SJCRH30 (cell line): ENCODE measurements at regions not wholly inside any gene's neighbourhood (a gene's known extent, or its start where the extent isn't known, plus 50 kb on each side); places are given as distances from the start of the nearest gene placed in this dataset.

Source experiments
- DNase-seq, 2 experiments: peaks; one replicate each; pipeline ENCODE4 v3.0.0-alpha.2; 2015 to 2020
- H3K27ac ChIP-seq: fragments of 250-450 bp; sonication (Bioruptor Pico); 2 replicates; pipeline ENCODE4 v1.5.1; 2020; ENCODE audit warnings: mild to moderate bottlenecking, moderate library complexity
- H3K27me3 ChIP-seq: fragments of 250-450 bp; sonication (Bioruptor Pico); 2 replicates; pipeline ENCODE4 v1.5.1; 2020; ENCODE audit warnings: mild to moderate bottlenecking, moderate library complexity
- H3K36me3 ChIP-seq: fragments of 250-450 bp; sonication (Bioruptor Pico); 2 replicates; pipeline ENCODE4 v1.5.1; 2020; ENCODE audit warnings: mild to moderate bottlenecking, moderate library complexity
- H3K4me1 ChIP-seq: fragments of 250-450 bp; sonication (Bioruptor Pico); 2 replicates; pipeline ENCODE4 v1.5.1; 2020; ENCODE audit warnings: mild to moderate bottlenecking, moderate library complexity
- H3K4me3 ChIP-seq: fragments of 250-450 bp; sonication (Bioruptor Pico); 2 replicates; pipeline ENCODE4 v1.5.1; 2020; ENCODE audit warnings: mild to moderate bottlenecking, moderate library complexity
- H3K9me3 ChIP-seq: fragments of 250-450 bp; sonication (Bioruptor Pico); replicated peaks from 2 replicates; pipeline ENCODE4 v1.5.1; 2020; ENCODE audit warnings: mild to moderate bottlenecking, moderate library complexity

DNA sequence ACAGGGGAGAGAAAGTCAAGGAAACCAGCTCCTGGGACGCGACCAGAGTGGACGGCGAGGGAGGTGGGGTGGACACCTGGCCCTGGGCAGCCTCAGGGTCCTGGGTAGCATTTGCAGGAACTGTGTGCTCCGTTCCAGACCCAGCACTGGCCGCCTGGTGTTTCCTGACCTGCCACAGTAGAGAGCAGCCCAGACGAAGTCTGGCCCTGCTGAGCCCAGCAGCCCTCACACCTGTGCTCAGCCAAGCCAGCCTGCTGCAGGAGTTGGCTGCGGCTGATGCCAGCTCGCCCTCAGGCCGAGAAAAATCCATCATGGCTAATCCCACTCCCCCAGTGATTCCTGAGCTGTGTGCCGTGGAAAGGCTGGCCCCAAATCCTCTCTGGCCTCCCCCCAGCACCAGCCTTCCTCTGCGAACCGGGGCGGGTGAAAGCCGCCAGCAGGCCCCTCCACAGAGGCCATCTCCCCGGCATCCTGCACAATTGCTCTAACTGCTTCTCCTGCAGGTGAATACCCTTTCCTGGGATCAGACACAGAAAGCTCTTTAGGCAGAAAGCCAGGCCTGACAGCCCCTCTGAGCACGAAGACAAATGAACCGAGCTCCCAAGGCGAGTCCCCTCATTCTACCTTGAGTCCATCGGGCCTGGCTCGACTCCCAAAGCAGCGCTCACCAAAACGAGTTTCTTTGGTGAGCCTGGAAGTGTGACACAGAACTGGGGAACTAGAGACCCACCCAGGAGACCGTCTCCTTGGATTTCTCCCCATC lies 88.6 kb downstream of the RTL6 start:
- H3K4me1 ChIP-seq: no peaks in the 10 kb centered on the region
- no peak overlapping the region for H3K27ac ChIP-seq
- H3K36me3 ChIP-seq: no peaks in the 10 kb centered on the region
- no peaks in the 10 kb centered on the region for H3K9me3 ChIP-seq
- DNase-seq: no peak
- H3K4me3 ChIP-seq: no peak overlapping the region
- peaks cover 11% of the 10 kb centered on the region; the same call in 1 of the 2 replicates for H3K27me3 ChIP-seq

DNA sequence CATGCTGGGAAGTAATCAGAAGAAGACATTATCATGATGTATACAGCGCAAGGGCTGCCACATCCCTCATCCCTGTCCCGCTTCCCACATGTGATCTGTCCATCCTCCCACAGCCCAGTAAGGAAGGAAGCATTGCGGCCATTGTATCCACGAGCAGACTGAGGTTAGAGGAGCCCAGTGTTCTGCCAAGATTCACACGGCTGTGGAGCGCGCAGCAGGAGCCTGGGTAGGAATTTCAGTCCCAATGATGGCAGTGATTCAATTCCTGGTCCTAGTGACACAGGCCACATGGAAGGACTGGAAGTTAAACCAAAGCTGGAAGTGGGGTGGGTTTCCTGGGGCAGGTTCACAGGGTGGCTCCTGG lies 89.2 kb downstream of the RTL6 start:
- H3K9me3 ChIP-seq: no peaks in the 10 kb centered on the region
- DNase-seq: no peak
- no peak overlapping the region for H3K27ac ChIP-seq
- no peak overlapping the region for H3K4me3 ChIP-seq
- no peaks in the 10 kb centered on the region for H3K36me3 ChIP-seq
- peaks cover 11% of the 10 kb centered on the region; the same call in 1 of the 2 replicates for H3K27me3 ChIP-seq
- H3K4me1 ChIP-seq: no peaks in the 10 kb centered on the region

DNA sequence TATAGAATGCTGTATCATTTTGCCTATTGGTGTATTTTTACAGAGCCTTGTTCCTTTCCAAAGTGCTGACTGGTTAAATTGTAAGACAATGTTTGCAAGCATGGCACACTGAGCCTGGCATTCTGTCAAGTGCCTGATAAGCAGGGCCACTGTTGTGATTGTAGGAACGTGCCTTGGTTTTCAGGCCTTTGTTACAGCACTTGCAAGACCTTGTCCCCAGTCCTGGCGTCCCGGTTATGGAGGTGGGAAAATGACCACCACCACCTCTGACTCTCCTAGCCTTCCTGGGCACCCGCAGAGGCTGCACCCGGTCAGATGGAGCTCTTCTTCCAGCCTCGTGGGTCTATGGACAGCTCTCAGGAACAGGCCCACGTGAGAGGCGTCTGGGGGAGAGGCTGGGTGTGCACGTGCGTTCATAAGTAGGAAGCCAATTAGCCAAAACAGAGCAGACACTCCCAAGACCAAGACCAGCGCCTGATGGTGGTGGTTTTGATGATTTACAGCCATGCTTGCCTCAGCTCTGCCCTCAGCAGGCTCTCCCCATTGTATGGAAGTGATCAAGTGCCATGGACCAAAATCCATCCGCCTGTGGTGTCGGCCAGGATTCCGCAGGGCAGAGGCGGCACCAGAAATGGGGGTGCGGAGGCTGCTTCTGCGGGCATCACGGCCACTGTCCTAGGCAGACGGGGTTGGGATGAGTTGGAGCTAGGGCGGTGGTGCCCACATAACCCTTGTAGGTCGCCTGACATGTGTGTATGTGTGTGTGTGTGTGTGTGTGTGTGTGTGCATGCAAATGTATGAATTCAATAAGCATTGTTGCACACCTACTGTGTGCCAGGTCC lies 89.8 kb downstream of the RTL6 start:
- H3K36me3 ChIP-seq: no peaks in the 10 kb centered on the region
- peaks cover 11% of the 10 kb centered on the region; the same call in 1 of the 2 replicates for H3K27me3 ChIP-seq
- H3K9me3 ChIP-seq: no peaks in the 10 kb centered on the region
- H3K4me3 ChIP-seq: no peak overlapping the region
- DNase-seq: no peak
- no peak overlapping the region for H3K27ac ChIP-seq
- no peaks in the 10 kb centered on the region for H3K4me1 ChIP-seq

DNA sequence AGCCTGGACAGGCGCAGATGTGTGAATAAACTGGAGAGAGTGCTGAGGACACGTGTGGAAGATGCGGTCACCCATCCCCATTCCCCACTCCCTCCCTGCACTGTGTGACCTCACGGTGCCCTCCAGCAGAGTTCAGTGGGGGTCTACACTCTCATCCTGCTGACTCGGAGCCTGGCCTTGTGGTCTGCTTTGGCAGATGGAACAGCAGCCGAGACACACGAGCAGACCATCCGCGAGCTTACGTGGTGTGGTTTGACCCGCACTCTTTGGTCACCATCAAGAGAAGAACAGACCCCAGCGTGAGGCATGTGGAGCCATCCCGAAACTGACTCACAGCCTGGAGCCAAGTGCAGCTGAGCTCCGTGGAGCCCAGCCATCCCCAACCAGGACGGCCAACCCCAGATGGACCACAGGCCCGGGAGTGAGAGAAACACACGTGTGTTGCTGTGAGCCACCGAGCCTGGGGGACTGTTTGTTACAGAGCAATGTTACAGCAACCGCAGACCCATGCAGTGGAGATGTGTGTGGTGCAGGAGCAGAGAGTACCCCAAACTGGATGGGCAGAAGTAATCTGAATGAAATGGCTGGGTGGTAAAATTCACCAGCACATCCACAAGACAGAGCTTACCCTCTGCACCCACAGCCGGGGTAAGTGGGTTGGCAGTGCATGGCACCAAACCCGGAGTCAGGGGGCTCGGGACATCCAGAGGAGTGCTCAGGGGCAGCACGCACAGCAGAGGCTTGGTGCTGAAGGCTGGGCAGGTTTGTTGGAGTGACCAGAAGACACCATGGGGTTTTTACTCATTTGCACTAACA lies 90.7 kb downstream of the RTL6 start:
- no peak for DNase-seq
- peaks cover 9% of the 10 kb centered on the region; the same call in 1 of the 2 replicates for H3K27me3 ChIP-seq
- H3K27ac ChIP-seq: no peak overlapping the region
- H3K4me1 ChIP-seq: no peaks in the 10 kb centered on the region
- no peaks in the 10 kb centered on the region for H3K36me3 ChIP-seq
- H3K9me3 ChIP-seq: no peaks in the 10 kb centered on the region
- H3K4me3 ChIP-seq: no peak overlapping the region

DNA sequence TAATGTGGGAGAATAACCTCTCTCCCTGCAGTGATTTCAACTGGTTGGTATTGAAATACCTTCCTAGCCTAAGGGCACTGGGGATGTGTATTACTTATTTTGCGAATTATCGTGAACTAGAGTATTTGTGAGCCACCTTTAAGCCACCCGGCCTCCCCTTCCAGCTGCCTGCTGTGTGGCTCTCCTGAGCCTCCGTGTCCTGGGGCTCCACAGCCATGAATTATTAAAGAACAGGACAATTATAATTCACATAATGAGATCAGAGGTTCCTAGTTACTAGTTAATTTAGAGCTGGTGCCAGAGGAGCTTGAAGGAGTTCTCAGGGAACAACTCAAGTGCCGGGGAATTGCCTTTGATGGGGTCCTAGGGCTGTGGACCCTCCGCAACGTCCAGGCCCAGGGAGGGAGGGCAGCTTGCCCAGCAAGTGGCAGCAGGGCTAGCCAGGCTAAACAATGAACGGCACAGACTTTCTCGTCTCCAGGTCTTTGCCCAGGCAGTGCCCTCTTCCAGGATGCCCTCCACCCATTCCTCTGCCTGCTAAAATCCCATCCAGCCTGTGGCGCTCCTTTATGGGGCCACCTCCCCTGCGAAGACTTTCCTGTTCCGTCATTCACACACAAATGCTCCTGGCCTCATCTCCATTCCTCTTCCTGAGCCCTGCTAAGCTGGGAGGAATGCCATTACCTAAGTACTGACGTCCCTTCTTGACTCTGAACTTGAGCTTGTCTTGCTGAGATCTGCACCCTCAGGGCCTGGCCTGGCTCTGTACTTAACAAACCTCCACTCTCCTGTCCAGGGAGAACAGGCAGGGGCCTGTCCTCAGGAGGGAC lies 91.5 kb downstream of the RTL6 start:
- no peak overlapping the region for H3K27ac ChIP-seq
- no peaks in the 10 kb centered on the region for H3K9me3 ChIP-seq
- H3K4me1 ChIP-seq: no peaks in the 10 kb centered on the region
- H3K27me3 ChIP-seq: peaks cover 4% of the 10 kb centered on the region; the same call in 1 of the 2 replicates
- H3K36me3 ChIP-seq: no peaks in the 10 kb centered on the region
- H3K4me3 ChIP-seq: no peak overlapping the region
- DNase-seq: no peak

DNA sequence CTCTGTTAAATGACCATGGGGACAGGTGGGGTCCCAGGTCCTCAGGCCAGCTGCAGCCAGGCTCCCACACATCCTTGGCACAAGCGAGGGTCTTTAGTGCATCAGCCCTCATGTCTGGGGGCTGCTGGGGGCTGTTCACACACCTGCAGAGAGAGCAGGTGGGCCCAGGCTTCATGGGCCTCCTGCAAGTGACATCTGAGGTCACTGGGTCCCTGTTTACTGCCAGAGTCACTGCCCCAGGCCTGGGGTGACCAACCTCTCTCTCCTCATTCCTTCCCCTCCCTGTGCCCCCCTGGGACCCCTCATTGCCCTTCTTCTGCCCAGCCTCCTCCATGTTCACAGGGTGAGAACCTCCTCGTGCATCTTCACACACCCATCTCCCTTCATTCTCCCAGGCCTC lies 92.4 kb downstream of the RTL6 start:
- no peaks in the 10 kb centered on the region for H3K9me3 ChIP-seq
- H3K4me3 ChIP-seq: no peak overlapping the region
- no peaks in the 10 kb centered on the region for H3K36me3 ChIP-seq
- H3K4me1 ChIP-seq: no peaks in the 10 kb centered on the region
- no peak overlapping the region for H3K27ac ChIP-seq
- peaks cover 4% of the 10 kb centered on the region; the same call in 1 of the 2 replicates for H3K27me3 ChIP-seq
- DNase-seq: no peak

DNA sequence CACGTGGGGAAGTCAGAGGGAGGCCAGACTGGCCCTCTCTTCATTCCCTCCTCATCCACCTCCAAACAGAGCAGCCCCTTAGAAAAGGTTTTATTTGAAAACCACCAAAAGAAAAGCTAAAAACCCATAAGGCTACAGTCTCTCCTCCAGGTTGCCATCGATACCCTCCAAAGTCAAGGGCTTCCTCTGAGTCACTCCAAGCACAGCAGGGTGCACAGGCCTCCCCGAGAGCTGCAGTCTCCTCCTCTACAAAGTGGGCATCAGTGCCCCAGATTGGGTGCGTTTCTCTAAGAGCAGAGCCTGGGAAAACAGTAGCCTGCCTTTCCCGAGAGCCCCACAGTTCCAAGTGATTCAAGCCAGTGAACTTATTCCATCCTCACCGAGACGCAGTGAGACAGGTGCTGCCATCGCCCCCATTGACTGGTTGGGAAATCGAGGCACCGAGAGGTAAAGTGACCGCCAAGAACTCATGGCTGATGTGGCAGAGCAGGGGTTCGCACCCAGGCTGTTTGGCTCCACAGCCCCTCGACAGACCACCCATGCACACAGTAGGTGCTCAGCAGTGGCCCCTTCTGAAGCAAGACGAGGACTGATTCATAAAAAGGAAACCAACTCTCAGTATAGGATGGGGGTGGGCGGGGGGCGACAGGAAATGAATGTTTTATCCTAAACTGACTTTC lies 91.7 kb upstream of the SHISAL1 start:
- H3K4me1 ChIP-seq: no peaks in the 10 kb centered on the region
- no peaks in the 10 kb centered on the region for H3K27me3 ChIP-seq
- H3K27ac ChIP-seq: no peak overlapping the region
- H3K36me3 ChIP-seq: no peaks in the 10 kb centered on the region
- H3K4me3 ChIP-seq: no peak overlapping the region
- no peaks in the 10 kb centered on the region for H3K9me3 ChIP-seq
- no peak for DNase-seq

DNA sequence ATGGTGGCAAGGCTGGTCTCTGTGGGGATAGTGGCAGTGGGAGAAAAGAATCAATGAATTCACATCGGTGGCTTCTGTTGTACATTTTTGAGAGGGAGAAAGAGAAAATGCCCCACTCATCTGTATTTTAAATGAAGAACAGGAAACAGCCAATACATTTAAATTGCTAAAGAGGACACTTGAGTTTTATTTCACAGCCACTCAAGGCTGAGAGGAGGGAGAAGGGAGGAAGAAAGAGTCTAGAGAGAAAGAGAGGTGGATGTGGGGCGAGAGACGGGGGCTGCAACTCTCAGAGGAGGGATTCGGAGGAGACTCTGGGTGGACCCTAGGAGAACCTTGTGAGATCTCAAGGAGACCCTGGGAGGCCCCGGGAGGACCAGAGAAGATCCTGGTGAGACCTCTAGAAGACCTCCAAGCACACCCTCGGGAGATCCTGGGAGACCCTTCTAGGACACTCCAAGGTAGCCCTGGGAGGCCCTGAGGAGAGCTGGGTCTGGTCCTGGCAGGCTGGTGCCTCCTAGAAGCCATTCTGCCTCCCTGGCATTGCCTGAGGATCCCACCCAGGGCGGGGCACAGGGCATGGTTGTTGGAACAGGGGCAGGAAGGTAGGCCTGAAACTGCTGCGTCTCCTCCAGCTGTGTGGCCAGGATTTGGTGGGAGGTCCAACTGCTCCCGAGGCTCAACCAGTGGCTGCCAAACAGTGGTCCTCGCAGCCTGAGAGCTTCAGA lies 91.0 kb upstream of the SHISAL1 start:
- Histone ChIP-seq H3K4me3 (no peak overlapping the region), H3K4me1 (no peaks in the 10 kb centered on the region), H3K27ac (no peak overlapping the region), H3K36me3 (no peaks in the 10 kb centered on the region), H3K9me3 (no peaks in the 10 kb centered on the region), H3K27me3 (no peaks in the 10 kb centered on the region)
- no peak for DNase-seq

DNA sequence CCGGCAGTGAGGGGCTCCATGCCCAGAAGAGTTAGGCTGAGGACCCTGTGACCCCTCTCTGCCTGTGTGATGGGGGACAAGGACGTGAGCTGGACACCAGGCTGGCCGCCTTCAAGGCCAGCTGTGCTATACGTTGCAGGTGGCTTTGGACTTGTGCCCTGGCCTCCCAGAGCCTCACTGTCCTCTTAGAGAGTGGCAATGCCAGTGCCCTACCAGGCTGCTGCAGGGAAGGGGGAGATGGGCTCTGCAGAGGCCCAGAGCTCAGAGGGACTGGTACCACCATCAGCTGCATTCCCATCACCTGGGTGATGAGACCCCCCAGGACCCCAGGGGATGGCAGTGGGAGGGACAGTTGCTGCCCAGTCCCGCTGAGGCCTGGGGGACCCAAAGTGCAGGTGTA lies 90.4 kb upstream of the SHISAL1 start:
- H3K27ac ChIP-seq: no peak overlapping the region

DNA sequence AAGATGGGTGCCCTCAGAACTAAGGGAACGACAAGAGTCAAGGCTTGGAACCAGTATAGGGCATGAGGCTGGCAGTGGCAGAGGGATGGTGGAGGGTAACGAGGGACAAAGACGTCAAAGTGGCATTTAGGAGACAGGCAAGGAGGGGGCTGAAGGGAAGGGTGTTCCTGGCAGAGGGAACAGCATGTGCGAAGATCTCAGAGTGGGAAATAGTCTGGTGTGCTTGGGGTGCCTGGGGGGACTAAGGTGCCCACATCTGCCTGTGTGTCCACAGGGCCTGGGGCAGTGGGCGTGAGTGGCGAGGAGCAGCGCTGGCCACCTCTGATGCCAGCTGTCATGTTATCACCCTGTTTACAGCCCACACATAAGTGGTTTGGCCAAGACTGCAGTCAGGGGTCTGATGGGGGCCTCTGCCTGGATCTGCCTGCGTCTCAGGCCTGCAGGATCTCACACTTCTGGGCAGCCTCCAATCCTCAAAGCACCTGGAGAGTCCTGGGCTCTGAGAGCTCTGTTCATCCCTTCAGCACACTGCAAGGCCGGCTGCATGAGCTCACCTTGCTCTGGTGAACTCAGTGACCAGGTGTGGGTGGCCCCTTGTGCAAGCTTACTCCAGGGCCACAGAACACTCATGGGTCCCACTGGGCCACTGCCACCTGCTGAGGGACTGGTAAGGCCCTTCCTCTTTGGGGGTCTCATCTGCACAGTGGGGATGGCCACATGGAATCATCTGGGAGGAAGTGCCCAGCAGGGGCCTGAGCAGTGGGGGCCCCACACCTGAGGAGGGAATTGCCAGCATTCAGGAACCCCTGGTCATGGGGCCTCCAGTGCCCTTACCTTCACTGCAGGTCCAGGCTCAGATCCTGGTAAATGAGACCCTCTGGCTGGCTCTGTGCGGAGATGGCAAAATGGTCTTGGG lies 89.7 kb upstream of the SHISAL1 start:
- H3K4me3 ChIP-seq: no peak overlapping the region
- no peak for DNase-seq
- no peaks in the 10 kb centered on the region for H3K9me3 ChIP-seq
- H3K27me3 ChIP-seq: no peaks in the 10 kb centered on the region
- H3K27ac ChIP-seq: no peak overlapping the region
- H3K36me3 ChIP-seq: no peaks in the 10 kb centered on the region
- no peaks in the 10 kb centered on the region for H3K4me1 ChIP-seq

More for the DNA sequence above, 90.4 kb upstream of the SHISAL1 start:
- no peak overlapping the region for H3K4me3 ChIP-seq
- no peaks in the 10 kb centered on the region for H3K36me3 ChIP-seq
- H3K27me3 ChIP-seq: no peaks in the 10 kb centered on the region
- no peaks in the 10 kb centered on the region for H3K9me3 ChIP-seq
- DNase-seq: no peak
- no peaks in the 10 kb centered on the region for H3K4me1 ChIP-seq

DNA sequence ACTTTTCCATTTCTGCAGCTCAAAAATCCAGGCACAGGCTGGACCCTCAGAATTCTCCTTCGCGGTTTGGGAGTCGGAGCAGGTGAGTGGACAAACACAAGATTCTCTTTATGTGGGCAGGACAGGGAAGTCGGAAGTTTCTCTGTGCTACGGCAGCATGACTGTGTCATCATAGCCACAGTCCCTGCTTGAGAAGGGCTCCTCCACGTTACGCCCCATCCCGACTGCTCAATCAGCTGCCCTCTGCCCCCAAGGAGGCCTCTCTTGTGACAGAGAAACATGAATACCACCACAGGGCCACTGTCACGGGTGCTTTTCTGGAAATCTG lies 89.0 kb upstream of the SHISAL1 start:
- H3K36me3 ChIP-seq: no peaks in the 10 kb centered on the region
- H3K9me3 ChIP-seq: no peaks in the 10 kb centered on the region
- no peaks in the 10 kb centered on the region for H3K4me1 ChIP-seq
- no peak overlapping the region for H3K4me3 ChIP-seq
- DNase-seq: no peak
- H3K27me3 ChIP-seq: no peaks in the 10 kb centered on the region
- no peak overlapping the region for H3K27ac ChIP-seq

DNA sequence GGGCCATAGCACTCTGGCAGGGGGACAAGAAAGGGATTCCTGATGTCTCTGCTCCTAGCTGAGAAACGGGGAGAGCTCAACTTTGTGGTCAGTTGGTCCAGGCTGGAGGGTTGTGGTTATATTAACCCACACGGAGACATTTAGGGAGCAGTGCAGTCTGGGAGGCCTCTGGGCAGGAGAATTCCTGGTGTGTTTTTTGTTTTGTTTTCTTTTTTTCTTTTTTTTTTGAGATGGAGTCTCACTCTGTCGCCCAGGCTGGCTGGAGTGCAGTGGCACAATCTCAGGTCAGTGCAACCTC lies 88.0 kb upstream of the SHISAL1 start:
- no peak overlapping the region for H3K27ac ChIP-seq
- no peaks in the 10 kb centered on the region for H3K27me3 ChIP-seq
- no peak for DNase-seq
- H3K4me3 ChIP-seq: no peak overlapping the region
- no peaks in the 10 kb centered on the region for H3K4me1 ChIP-seq
- no peaks in the 10 kb centered on the region for H3K36me3 ChIP-seq
- no peaks in the 10 kb centered on the region for H3K9me3 ChIP-seq
